CD4-positive, alpha-beta T cell treated with Interleukin-17A for 4 hours (primary cell): ENCODE measurements at regions not wholly inside any gene's neighbourhood (a gene's known extent, or its start where the extent isn't known, plus 50 kb on each side); places are given as distances from the start of the nearest gene placed in this dataset.

ENCODE experiments used
- DNase-seq: peaks from one replicate; pipeline ENCODE4 v3.0.0-alpha.2; 2020; ENCODE audit warnings: mixed read lengths

GRCh38 chr2:2845806-2846315 is 514.8 kb upstream of the MYT1L start:
- no peak for DNase-seq

- DNase-seq: no peak
Observed at GRCh38 chr2:2845267-2845666, 514.2 kb upstream of the MYT1L start.

GRCh38 chr2:2843969-2844548 is 513.0 kb upstream of the MYT1L start:
- DNase-seq: no peak

- no peak for DNase-seq
Observed at GRCh38 chr2:2842466-2842865, 511.4 kb upstream of the MYT1L start.

GRCh38 chr2:2840681-2841300 is 509.7 kb upstream of the MYT1L start:
- no peak for DNase-seq

GRCh38 chr2:2839782-2840531 is 508.9 kb upstream of the MYT1L start:
- DNase-seq: no peak

- no peak for DNase-seq
Observed at GRCh38 chr2:2839393-2839781, 508.3 kb upstream of the MYT1L start.

GRCh38 chr2:2838548-2838845 is 507.4 kb upstream of the MYT1L start:
- DNase-seq: no peak

GRCh38 chr2:2837746-2838547 is 506.9 kb upstream of the MYT1L start:
- DNase-seq: no peak

- DNase-seq: no peak
Observed at GRCh38 chr2:2836343-2837070, 505.4 kb upstream of the MYT1L start.

GRCh38 chr2:2834516-2835254 is 503.6 kb upstream of the MYT1L start:
- DNase-seq: no peak

- no peak for DNase-seq
Observed at GRCh38 chr2:2834105-2834504, 503.0 kb upstream of the MYT1L start.

- DNase-seq: no peak
Observed at GRCh38 chr2:2832657-2833056, 501.6 kb upstream of the MYT1L start.

- no peak for DNase-seq
Observed at GRCh38 chr2:2831633-2832032, 500.6 kb upstream of the MYT1L start.

- no peak for DNase-seq
Observed at GRCh38 chr2:2830576-2830975, 499.5 kb upstream of the MYT1L start.

GRCh38 chr2:2828774-2829368 is 497.8 kb upstream of the MYT1L start:
- no peak for DNase-seq

- DNase-seq: no peak
Observed at GRCh38 chr2:2827761-2828221, 496.7 kb upstream of the MYT1L start.

- DNase-seq: no peak
Observed at GRCh38 chr2:2827046-2827636, 496.1 kb upstream of the MYT1L start.

GRCh38 chr2:2826621-2827020 is 495.5 kb upstream of the MYT1L start:
- DNase-seq: no peak

GRCh38 chr2:2826209-2826551 is 495.1 kb upstream of the MYT1L start:
- no peak for DNase-seq

- no peak for DNase-seq
Observed at GRCh38 chr2:2825516-2826208, 494.6 kb upstream of the MYT1L start.
